GM13976 (cell line): ENCODE measurements at regions not wholly inside any gene's neighbourhood (a gene's known extent, or its start where the extent isn't known, plus 50 kb on each side); places are given as distances from the start of the nearest gene placed in this dataset.

Source experiments
- DNase-seq: peaks from one replicate; pipeline ENCODE4 v3.0.0; 2012; ENCODE audit warnings: low spot score
- in situ Hi-C: fragments of 300-500 bp; cut with MboI; formaldehyde crosslinking; loops from one replicate; pipeline ENCODE4 v1.12.0; 2022; ENCODE audit warnings: low sequenced_read_pairs, mixed read lengths, inconsistent platforms; ENCODE audit not compliant: unreplicated experiment
- TF ChIP-seq, protein P1 (sequence below): IDR thresholded peaks from 2 replicates; pipeline ENCODE4 v1.5.1; 2012; ENCODE audit warnings: borderline replicate concordance, mild to moderate bottlenecking; ENCODE audit not compliant: insufficient read depth; ENCODE audit errors: extremely low read depth, missing control alignments, control extremely low read depth

DNA sequence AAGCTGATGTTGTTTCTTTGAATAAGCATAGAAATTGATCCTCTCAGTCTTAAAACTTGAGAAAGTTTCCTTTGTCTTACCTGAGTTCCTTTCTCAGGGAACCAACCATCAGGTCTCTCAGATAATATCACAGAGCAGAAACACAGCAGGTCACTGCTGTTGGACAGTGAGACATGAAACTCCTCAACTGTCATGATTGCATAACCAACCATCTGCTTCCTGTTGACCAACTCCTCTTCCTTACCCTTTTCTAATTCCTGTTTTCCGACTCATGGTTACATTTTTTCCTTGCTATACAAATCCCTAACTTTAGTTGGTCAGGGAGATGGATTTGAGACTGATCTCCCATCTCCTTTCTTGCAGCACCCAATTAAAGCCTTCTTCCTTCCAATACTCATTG is 845.3 kb downstream of the FAM181B start:
- in situ Hi-C loops: no loop called here
- DNase-seq: no peak
- TF ChIP-seq, protein P1, sequence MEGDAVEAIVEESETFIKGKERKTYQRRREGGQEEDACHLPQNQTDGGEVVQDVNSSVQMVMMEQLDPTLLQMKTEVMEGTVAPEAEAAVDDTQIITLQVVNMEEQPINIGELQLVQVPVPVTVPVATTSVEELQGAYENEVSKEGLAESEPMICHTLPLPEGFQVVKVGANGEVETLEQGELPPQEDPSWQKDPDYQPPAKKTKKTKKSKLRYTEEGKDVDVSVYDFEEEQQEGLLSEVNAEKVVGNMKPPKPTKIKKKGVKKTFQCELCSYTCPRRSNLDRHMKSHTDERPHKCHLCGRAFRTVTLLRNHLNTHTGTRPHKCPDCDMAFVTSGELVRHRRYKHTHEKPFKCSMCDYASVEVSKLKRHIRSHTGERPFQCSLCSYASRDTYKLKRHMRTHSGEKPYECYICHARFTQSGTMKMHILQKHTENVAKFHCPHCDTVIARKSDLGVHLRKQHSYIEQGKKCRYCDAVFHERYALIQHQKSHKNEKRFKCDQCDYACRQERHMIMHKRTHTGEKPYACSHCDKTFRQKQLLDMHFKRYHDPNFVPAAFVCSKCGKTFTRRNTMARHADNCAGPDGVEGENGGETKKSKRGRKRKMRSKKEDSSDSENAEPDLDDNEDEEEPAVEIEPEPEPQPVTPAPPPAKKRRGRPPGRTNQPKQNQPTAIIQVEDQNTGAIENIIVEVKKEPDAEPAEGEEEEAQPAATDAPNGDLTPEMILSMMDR: no peak

DNA sequence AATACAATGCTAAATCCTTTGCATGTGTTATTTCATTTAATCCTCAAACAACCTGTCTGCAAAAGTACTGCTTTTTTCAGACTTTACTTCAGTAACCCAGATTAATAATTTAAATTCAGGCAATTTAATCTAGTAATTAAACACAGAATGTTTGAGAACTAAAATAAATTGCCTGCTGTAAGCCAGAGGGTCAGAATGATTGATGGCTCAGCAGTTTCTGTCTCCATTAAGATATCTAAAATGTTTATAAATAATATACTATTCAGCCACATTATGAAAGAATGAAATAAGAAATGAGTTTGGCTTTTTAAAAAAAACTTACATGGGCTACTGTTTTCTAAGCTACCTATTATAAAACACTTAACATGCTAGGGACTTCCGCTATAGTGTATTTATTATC is 846.0 kb downstream of the FAM181B start:
- no peak for DNase-seq
- TF ChIP-seq, protein P1: no peak
- in situ Hi-C loops: no loop called here

DNA sequence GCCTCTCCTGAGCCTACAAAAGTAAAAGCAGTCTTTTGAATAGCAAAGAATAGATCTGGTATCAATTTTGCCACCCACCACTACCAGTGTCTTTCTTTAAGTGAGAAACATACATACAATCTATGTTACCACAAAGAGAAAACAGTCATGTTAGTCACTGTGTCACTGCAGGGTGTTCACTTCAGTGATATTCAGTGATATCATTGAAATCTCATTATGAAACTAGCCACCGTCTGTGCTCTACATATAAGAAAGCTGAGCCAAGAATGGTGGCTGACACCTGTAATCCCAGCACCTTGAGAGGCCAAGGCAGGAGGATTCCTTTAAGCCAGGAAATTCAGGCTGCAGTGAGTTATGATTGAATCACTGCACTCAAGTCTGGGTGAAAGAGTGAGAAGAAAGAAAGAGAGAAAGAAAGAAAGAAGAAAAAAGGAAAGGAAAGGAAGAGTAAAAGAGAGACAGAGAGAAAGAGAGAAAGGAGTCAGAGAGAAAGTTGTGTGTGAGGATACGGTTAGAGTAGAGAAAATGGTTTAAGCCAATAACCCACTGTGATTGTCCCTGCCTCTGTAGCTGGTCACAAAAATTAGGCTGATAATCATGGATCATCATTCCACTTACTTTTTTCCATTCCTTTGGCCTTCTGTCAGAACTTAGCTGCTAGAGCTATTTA is 847.1 kb downstream of the FAM181B start:
- TF ChIP-seq, protein P1: no peak
- in situ Hi-C loops: no loop called here
- no peak for DNase-seq

DNA sequence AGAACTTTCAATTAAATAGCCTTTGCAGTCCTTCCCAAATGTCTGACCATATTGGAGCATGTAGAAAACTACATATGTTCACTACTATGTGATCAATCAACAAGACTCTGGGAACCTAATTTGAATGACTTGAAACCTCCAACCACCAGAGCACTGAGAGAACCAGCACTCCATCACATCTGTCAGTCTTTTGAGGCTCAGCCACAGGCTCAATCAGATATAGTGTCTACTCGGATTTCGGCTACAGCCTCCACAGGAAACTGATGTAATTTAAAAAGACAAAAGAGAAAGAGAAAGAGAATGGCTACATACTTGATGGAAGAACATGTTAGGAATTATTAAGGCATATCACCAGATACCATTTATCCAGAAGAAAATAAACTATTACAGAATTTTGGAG is 859.0 kb downstream of the FAM181B start:
- no peak for DNase-seq
- TF ChIP-seq, protein P1: no peak
- in situ Hi-C loops: no loop called here

DNA sequence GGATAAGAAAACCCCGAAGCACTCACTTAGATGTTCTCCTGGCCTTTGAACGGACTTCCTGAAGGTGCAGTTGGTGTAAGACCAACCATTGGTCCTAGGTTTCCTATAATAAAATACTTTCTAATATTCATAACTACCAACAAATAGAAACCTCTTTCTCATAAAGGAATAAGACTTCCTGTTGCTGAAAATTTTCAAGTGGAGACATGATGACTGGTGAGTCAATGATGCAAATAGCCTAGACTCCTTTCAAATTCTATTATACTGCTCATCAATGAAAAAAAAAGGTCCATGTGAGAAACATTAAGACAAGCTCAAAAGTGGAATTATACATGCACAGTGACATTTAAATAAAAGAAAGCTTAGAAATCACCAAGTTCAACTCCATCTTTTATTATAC is 862.8 kb downstream of the FAM181B start:
- TF ChIP-seq, protein P1: no peak
- in situ Hi-C loops: no loop called here

DNA sequence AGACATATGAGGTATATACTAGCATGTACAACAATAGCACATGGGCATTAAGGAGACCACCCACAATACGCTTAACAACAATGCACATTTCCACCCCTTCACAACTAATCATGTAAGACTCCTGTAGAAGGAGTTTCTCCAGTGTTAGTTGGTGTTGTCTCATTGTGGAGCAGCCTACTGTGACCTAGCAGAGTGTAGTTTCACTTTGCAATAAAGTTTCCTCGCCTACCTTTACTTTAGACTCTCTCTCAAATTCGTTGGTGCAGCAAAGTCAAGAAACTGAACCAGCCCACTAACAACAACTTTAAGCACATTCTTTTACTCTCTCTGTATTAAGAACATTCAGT is 863.6 kb downstream of the FAM181B start:
- TF ChIP-seq, protein P1: no peak
- in situ Hi-C loops: no loop called here
- no peak for DNase-seq

More for the DNA sequence above, 862.8 kb downstream of the FAM181B start:
- no peak for DNase-seq

DNA sequence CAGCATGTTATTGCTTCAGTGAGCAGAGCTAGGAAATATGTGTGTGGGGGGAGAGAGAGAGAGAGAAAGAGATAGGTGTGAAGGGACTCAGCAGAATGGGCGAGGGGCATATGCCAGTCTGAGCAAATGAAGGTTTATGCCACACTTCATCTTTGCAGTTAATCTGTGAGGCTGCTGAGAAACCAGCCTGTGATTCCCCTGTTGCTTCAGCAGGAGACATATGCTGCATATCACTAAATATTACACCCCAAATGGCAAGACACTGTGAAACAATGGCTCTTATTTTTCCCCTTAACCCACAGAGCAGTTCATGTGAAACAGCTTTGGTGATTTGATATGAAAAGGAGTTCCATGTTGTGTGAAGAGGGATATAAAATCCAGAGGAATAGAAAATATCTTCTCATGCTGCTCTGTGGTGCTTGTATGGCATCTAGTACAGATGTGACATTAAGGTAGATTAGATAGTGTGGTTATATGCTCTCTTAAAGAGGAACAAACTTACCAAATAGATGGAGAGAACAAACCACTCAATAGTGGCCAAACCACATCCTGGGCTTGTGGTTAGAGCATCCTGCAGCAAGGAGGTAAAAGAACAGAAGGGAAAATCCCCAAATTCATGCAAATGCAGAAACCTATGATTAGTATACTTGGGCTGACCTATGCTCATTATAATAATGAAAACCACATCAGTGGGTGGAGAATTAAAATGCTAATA is 864.2 kb downstream of the FAM181B start:
- in situ Hi-C loops: no loop called here
- peak; percentile 22 for DNase-seq
- TF ChIP-seq, protein P1: no peak
